SU-DHL-6 (cell line): ENCODE measurements at regions not wholly inside any gene's neighbourhood (a gene's known extent, or its start where the extent isn't known, plus 50 kb on each side); places are given as distances from the start of the nearest gene placed in this dataset.

Experiments used
- H2AFZ ChIP-seq: fragments of 200-600 bp; sonication (generic); 2 replicates; pipeline ENCODE4 v1.6.1; 2014; ENCODE audit warnings: low read depth, mild to moderate bottlenecking, moderate library complexity, mixed read lengths, antibody characterized with exemption, low read length; ENCODE audit not compliant: severe bottlenecking
- H3F3A ChIP-seq: fragments of 200-600 bp; shearing (Covaris generic); 2 replicates; pipeline ENCODE4 v1.6.0; 2016; ENCODE audit warnings: antibody characterized with exemption, mild to moderate bottlenecking; ENCODE audit not compliant: insufficient read depth
- H3K27ac ChIP-seq: fragments of 200-600 bp; sonication (generic); 2 replicates; pipeline ENCODE4 v1.5.1; 2016; ENCODE audit warnings: low read depth, mild to moderate bottlenecking, low read length, moderate library complexity, mixed read lengths
- H3K27me3 ChIP-seq: fragments of 200-600 bp; sonication (generic), shearing (Covaris generic); 2 replicates; pipeline ENCODE4 v1.6.0; 2014; ENCODE audit warnings: mild to moderate bottlenecking, low read length
- H3K36me3 ChIP-seq: fragments of 200-600 bp; sonication (generic); 2 replicates; pipeline ENCODE4 v1.6.1; 2014; ENCODE audit warnings: mild to moderate bottlenecking, low read length, mixed read lengths
- H3K4me2 ChIP-seq: fragments of 300-600, 200-600 bp; shearing (Covaris generic), sonication (generic); 2 replicates; pipeline ENCODE4 v1.6.0; 2014; ENCODE audit warnings: low read length, low read depth, mild to moderate bottlenecking; ENCODE audit not compliant: poor library complexity, severe bottlenecking
- H3K4me3 ChIP-seq: fragments of 200-600 bp; sonication (generic); 2 replicates; pipeline ENCODE4 v1.5.1; 2014; ENCODE audit warnings: antibody characterized with exemption, low read length, mild to moderate bottlenecking, mixed read lengths; ENCODE audit not compliant: insufficient read depth, poor library complexity, severe bottlenecking
- H3K79me2 ChIP-seq: fragments of 200-600 bp; sonication (generic); 2 replicates; pipeline ENCODE4 v1.6.1; 2014; ENCODE audit warnings: mild to moderate bottlenecking, low read length, moderate library complexity; ENCODE audit not compliant: insufficient read depth
- H3K9ac ChIP-seq: fragments of 200-600 bp; sonication (generic); 2 replicates; pipeline ENCODE4 v1.7.0; 2014; ENCODE audit warnings: mild to moderate bottlenecking, low read length
- H3K9me2 ChIP-seq: fragments of 200-600 bp; sonication (generic); replicated peaks from 2 replicates; pipeline ENCODE4 v1.6.1; 2014; ENCODE audit warnings: low read length; ENCODE audit not compliant: insufficient read depth
- H3K9me3 ChIP-seq: fragments of 200-600 bp; sonication (generic); 2 replicates; pipeline ENCODE4 v1.6.1; 2014; ENCODE audit warnings: low read length, mixed read lengths; ENCODE audit not compliant: insufficient read depth
- H4K20me1 ChIP-seq: fragments of 200-600 bp; sonication (generic); 2 replicates; pipeline ENCODE4 v1.6.1; 2014; ENCODE audit warnings: low read depth, mild to moderate bottlenecking, antibody characterized with exemption, low read length, moderate library complexity, mixed read lengths
- EZH2phosphoT487 ChIP-seq: fragments of 200-600 bp; sonication (generic), shearing (Covaris generic); conservative IDR thresholded peaks from 2 replicates; pipeline ENCODE4 v1.6.1; 2018; ENCODE audit warnings: mild to moderate bottlenecking, antibody characterized with exemption, low read length, moderate library complexity, mixed read lengths
- TF ChIP-seq, protein P1 (sequence below): fragments of 200-600 bp; sonication (generic); IDR thresholded peaks from one replicate; pipeline ENCODE4 v1.5.1; 2017; ENCODE audit warnings: antibody characterized with exemption, mild to moderate bottlenecking, low read length, moderate library complexity; ENCODE audit not compliant: insufficient read depth, poor library complexity, severe bottlenecking

DNA sequence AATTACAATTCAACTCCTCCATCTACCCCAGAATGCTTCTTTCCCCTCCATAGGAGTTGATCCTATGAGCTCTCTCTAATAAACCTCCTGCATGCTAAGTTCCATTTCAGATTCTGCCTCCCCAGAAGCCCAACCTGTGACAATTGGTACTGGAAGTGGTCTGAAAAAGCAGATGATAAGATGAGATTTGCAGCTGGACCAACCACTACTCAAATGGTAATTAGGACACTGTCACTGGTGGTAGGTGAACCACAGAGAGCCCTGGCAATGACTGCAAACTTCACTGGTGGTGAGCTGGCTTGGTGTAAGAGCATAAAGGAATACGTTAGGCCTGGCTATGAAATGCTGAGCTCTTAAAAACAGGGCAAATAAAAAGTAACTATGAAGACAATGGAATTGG is 112.6 kb downstream of the ESM1 start:
- no peak overlapping the region for H2AFZ ChIP-seq
- TF ChIP-seq, protein P1, sequence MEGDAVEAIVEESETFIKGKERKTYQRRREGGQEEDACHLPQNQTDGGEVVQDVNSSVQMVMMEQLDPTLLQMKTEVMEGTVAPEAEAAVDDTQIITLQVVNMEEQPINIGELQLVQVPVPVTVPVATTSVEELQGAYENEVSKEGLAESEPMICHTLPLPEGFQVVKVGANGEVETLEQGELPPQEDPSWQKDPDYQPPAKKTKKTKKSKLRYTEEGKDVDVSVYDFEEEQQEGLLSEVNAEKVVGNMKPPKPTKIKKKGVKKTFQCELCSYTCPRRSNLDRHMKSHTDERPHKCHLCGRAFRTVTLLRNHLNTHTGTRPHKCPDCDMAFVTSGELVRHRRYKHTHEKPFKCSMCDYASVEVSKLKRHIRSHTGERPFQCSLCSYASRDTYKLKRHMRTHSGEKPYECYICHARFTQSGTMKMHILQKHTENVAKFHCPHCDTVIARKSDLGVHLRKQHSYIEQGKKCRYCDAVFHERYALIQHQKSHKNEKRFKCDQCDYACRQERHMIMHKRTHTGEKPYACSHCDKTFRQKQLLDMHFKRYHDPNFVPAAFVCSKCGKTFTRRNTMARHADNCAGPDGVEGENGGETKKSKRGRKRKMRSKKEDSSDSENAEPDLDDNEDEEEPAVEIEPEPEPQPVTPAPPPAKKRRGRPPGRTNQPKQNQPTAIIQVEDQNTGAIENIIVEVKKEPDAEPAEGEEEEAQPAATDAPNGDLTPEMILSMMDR: no peak
- no peak for TF ChIP-seq EZH2phosphoT487
- H3K27ac ChIP-seq: no peak overlapping the region
- H3K9me3 ChIP-seq: no peaks in the 10 kb centered on the region
- no peak overlapping the region for H3K9ac ChIP-seq
- H3F3A ChIP-seq: no peaks in the 10 kb centered on the region
- H3K79me2 ChIP-seq: no peaks in the 10 kb centered on the region
- no peaks in the 10 kb centered on the region for H3K9me2 ChIP-seq
- H3K36me3 ChIP-seq: no peaks in the 10 kb centered on the region
- no peak overlapping the region for H3K4me3 ChIP-seq
- H3K27me3 ChIP-seq: no peaks in the 10 kb centered on the region
- H4K20me1 ChIP-seq: no peaks in the 10 kb centered on the region
- no peak overlapping the region for H3K4me2 ChIP-seq

DNA sequence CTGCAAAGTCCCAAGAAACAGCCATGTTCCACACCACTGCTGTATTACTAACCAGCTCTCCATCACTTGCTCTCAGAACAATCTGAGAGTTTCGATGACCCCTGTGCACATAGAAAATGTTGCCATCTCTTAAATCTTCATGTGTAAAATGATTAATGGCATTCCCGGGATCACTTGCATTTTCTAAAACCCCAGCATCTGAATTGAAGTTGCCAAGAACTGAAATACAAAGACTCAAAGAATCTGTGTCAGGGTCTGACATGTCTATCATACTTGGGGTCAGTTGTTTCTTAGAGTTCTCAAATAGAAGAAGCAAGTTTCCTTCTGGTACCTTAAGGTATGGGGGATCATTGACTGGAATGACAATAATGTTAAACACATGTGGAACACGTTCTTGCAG is 115.1 kb downstream of the ESM1 start:
- Histone ChIP-seq H3K9me3 (no peaks in the 10 kb centered on the region), H3K27me3 (no peaks in the 10 kb centered on the region), H3K36me3 (no peaks in the 10 kb centered on the region), H3K4me3 (no peak overlapping the region), H3K9me2 (no peaks in the 10 kb centered on the region), H3K9ac (no peak overlapping the region), H3K79me2 (no peaks in the 10 kb centered on the region), H3F3A (no peaks in the 10 kb centered on the region), H4K20me1 (no peaks in the 10 kb centered on the region), H3K27ac (no peak overlapping the region), H3K4me2 (no peak overlapping the region), H2AFZ (no peak overlapping the region)
- TF ChIP-seq EZH2phosphoT487: no peak
- TF ChIP-seq, protein P1: no peak

DNA sequence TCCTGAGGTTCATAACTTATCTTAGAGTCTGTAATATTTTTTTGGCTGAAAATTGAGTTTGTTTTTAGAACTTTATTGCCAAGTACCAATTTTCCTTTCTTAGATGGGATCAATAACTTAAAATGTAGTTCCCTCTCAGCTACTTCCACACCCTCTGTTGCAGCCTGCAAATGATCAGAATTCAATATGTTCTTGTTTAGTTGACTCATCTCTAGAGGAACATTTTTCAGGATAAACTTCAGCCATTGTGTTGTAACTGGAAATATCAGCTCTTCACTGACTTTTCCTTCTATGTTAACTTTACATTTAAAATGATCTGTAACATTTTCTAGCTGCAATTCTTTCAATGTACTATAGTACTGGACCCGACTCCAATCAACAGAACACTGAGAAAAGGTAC is 115.7 kb downstream of the ESM1 start:
- TF ChIP-seq EZH2phosphoT487: no peak
- TF ChIP-seq, protein P1: no peak
- H2AFZ ChIP-seq: no peak overlapping the region
- H3K79me2 ChIP-seq: no peaks in the 10 kb centered on the region
- H3K9me3 ChIP-seq: no peaks in the 10 kb centered on the region
- no peaks in the 10 kb centered on the region for H3F3A ChIP-seq
- no peak overlapping the region for H3K27ac ChIP-seq
- no peak overlapping the region for H3K4me2 ChIP-seq
- H3K4me3 ChIP-seq: no peak overlapping the region
- no peaks in the 10 kb centered on the region for H3K27me3 ChIP-seq
- H3K36me3 ChIP-seq: no peaks in the 10 kb centered on the region
- no peak overlapping the region for H3K9ac ChIP-seq
- H4K20me1 ChIP-seq: no peaks in the 10 kb centered on the region
- no peaks in the 10 kb centered on the region for H3K9me2 ChIP-seq
